ENCODE measurements at regions not wholly inside any gene's neighbourhood (a gene's known extent, or its start where the extent isn't known, plus 50 kb on each side); places are given as distances from the start of the nearest gene placed in this dataset.
"Not testable (repeated sequence)": the region's sequence is repeated elsewhere in the genome, so short reads cannot be mapped to it uniquely, and the experiment has no call there.

GRCh38 chr2:180312542-180312941 is 305.4 kb upstream of the CWC22 start:
- in situ Hi-C loops (cut with HindIII; ENCODE audit: low sequenced_read_pairs): no loop called here
- no peak for DNase-seq (ENCODE audit: low spot score)

- DNase-seq (ENCODE audit: low spot score): no peak
- in situ Hi-C loops (cut with HindIII; ENCODE audit: low sequenced_read_pairs): no loop called here
These were observed 300.0 kb upstream of the CWC22 start for GRCh38 chr2:180307096-180307495.

- DNase-seq (ENCODE audit: low spot score): no peak
- in situ Hi-C loops (cut with HindIII; ENCODE audit: low sequenced_read_pairs): no loop called here
These were observed 299.2 kb upstream of the CWC22 start for GRCh38 chr2:180306346-180306745.

- no peak for DNase-seq (ENCODE audit: low spot score)
- in situ Hi-C loops (cut with HindIII; ENCODE audit: low sequenced_read_pairs): no loop called here
These were observed 284.7 kb upstream of the CWC22 start for GRCh38 chr2:180291552-180292421.

- in situ Hi-C loops (cut with HindIII; ENCODE audit: low sequenced_read_pairs): no loop called here
- no peak for DNase-seq (ENCODE audit: low spot score)
These were observed 284.0 kb upstream of the CWC22 start for GRCh38 chr2:180291060-180291459.

- DNase-seq (ENCODE audit: low spot score): no peak
- in situ Hi-C loops (cut with HindIII; ENCODE audit: low sequenced_read_pairs): no loop called here
These were observed 282.5 kb upstream of the CWC22 start for GRCh38 chr2:180289627-180290026.

- no peak for DNase-seq (ENCODE audit: low spot score)
- in situ Hi-C loops (cut with HindIII; ENCODE audit: low sequenced_read_pairs): no loop called here
These were observed 272.5 kb upstream of the CWC22 start for GRCh38 chr2:180279581-180279980.

- in situ Hi-C loops (cut with HindIII; ENCODE audit: low sequenced_read_pairs): no loop called here
- DNase-seq (ENCODE audit: low spot score): no peak
These were observed 269.6 kb upstream of the CWC22 start for GRCh38 chr2:180276733-180277132.

- no peak for DNase-seq (ENCODE audit: low spot score)
- in situ Hi-C loops (cut with HindIII; ENCODE audit: low sequenced_read_pairs): no loop called here
These were observed 260.9 kb upstream of the CWC22 start for GRCh38 chr2:180268006-180268405.

GRCh38 chr2:180261976-180262375 is 254.9 kb upstream of the CWC22 start:
- in situ Hi-C loops (cut with HindIII; ENCODE audit: low sequenced_read_pairs): no loop called here
- no peak for DNase-seq (ENCODE audit: low spot score)

- no peak for DNase-seq (ENCODE audit: low spot score)
- in situ Hi-C loops (cut with HindIII; ENCODE audit: low sequenced_read_pairs): no loop called here
These were observed 251.5 kb upstream of the CWC22 start for GRCh38 chr2:180258579-180258978.

- in situ Hi-C loops (cut with HindIII; ENCODE audit: low sequenced_read_pairs): no loop called here
- no peak for DNase-seq (ENCODE audit: low spot score)
These were observed 251.0 kb upstream of the CWC22 start for GRCh38 chr2:180258041-180258537.

GRCh38 chr2:180257247-180257646 is 250.2 kb upstream of the CWC22 start:
- no peak for DNase-seq (ENCODE audit: low spot score)
- in situ Hi-C loops (cut with HindIII; ENCODE audit: low sequenced_read_pairs): no loop called here

GRCh38 chr2:180255981-180256380 is 248.9 kb upstream of the CWC22 start:
- DNase-seq (ENCODE audit: low spot score): no peak
- in situ Hi-C loops (cut with HindIII; ENCODE audit: low sequenced_read_pairs): no loop called here

- in situ Hi-C loops (cut with HindIII; ENCODE audit: low sequenced_read_pairs): no loop called here
- DNase-seq (ENCODE audit: low spot score): no peak
These were observed 247.8 kb upstream of the CWC22 start for GRCh38 chr2:180254872-180255271.

- no peak for DNase-seq (ENCODE audit: low spot score)
- in situ Hi-C loops (cut with HindIII; ENCODE audit: low sequenced_read_pairs): no loop called here
These were observed 240.6 kb upstream of the CWC22 start for GRCh38 chr2:180247658-180248057.

- in situ Hi-C loops (cut with HindIII; ENCODE audit: low sequenced_read_pairs): no loop called here
- DNase-seq (ENCODE audit: low spot score): no peak
These were observed 239.2 kb upstream of the CWC22 start for GRCh38 chr2:180246268-180246667.

GRCh38 chr2:180240774-180241173 is 233.7 kb upstream of the CWC22 start:
- no peak for DNase-seq (ENCODE audit: low spot score)
- in situ Hi-C loops (cut with HindIII; ENCODE audit: low sequenced_read_pairs): no loop called here

GRCh38 chr2:180238729-180239128 is 231.6 kb upstream of the CWC22 start:
- DNase-seq (ENCODE audit: low spot score): no peak
- in situ Hi-C loops (cut with HindIII; ENCODE audit: low sequenced_read_pairs): no loop called here

GRCh38 chr2:180236061-180236460 is 229.0 kb upstream of the CWC22 start:
- in situ Hi-C loops (cut with HindIII; ENCODE audit: low sequenced_read_pairs); DNase-seq (ENCODE audit: low spot score): not testable (repeated sequence)

GRCh38 chr2:180235506-180235905 is 228.4 kb upstream of the CWC22 start:
- in situ Hi-C loops (cut with HindIII; ENCODE audit: low sequenced_read_pairs); DNase-seq (ENCODE audit: low spot score): not testable (repeated sequence)

All from G401 (cell line).